ENCODE measurements at regions not wholly inside any gene's neighbourhood (a gene's known extent, or its start where the extent isn't known, plus 50 kb on each side); places are given as distances from the start of the nearest gene placed in this dataset.

DNA sequence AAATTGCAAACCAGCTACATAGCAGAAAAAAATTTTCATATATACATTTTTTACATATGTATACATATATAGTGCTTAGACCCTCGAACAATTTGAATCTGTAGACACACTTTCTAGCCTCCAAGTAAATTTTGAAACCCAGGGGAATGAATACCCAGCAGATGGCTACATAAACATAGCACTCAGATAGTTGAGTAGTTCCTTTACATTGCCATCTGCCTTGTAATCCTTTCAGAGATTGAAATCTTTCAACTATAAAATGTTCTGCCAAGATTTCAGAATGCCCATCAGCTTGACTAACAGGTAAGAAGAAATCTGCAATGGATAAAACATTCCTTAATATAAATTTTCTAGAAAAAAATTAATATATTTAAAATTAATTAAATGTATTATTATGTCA, 1333.5 kb upstream of the CADM2 start:
- no peak overlapping the region for H3K9ac ChIP-seq (ENCODE audit: low read depth, low read length)
- H3K36me3 ChIP-seq (ENCODE audit: control insufficient read depth, insufficient read depth, low read length): no peaks in the 10 kb centered on the region
- no peaks in the 10 kb centered on the region for H3K9me3 ChIP-seq (ENCODE audit: control insufficient read depth, insufficient read depth, low read length)
- H3K27ac ChIP-seq (ENCODE audit: low read depth, low read length): no peak overlapping the region
- no peaks in the 10 kb centered on the region for H3K4me1 ChIP-seq (ENCODE audit: control insufficient read depth, insufficient read depth, low read length)
- no peak overlapping the region for H3K4me3 ChIP-seq (ENCODE audit: low read depth, low read length)
- H3K27me3 ChIP-seq (ENCODE audit: control insufficient read depth, insufficient read depth, low read length): no peaks in the 10 kb centered on the region

DNA sequence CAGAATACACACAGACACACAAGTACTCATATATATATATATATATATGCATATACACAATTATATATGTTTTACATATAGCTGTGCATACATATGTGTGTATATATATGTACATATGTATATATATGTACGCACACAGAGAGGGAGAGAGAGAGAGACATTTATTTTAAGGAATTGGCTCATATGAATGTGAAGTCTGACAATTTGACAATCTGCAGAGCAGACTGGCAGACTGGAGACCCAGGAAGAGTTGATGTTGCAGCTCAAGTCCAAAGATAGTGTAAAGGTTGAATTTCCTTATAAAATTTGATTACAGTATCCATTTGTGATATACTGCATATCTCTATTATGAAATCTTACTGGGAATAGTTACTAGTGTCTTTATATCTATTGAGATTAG, 1330.3 kb upstream of the CADM2 start:
- Histone ChIP-seq H3K9me3 (ENCODE audit: control insufficient read depth, insufficient read depth, low read length) (no peaks in the 10 kb centered on the region), H3K36me3 (ENCODE audit: control insufficient read depth, insufficient read depth, low read length) (no peaks in the 10 kb centered on the region), H3K4me1 (ENCODE audit: control insufficient read depth, insufficient read depth, low read length) (no peaks in the 10 kb centered on the region), H3K27me3 (ENCODE audit: control insufficient read depth, insufficient read depth, low read length) (no peaks in the 10 kb centered on the region), H3K9ac (ENCODE audit: low read depth, low read length) (no peak overlapping the region), H3K27ac (ENCODE audit: low read depth, low read length) (no peak overlapping the region), H3K4me3 (ENCODE audit: low read depth, low read length) (no peak overlapping the region)

DNA sequence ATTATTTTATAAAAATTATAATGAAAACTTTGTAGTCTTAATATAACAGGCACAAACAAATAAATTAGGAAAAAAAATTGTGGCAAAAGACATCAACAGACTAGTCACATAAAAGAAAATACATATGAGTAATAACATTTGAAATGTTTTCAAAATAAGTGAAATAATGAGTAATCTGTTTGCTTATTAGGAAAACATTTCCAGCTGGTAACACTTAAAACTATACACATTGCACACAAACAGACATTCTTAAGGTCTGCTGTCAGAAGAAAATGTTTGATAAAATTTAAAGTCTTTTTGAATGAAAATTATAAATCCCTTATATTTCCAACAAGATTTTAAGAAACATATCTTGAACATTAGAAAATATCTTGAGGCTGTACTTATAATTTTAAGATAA, 1326.3 kb upstream of the CADM2 start:
- no peaks in the 10 kb centered on the region for H3K4me1 ChIP-seq (ENCODE audit: control insufficient read depth, insufficient read depth, low read length)

DNA sequence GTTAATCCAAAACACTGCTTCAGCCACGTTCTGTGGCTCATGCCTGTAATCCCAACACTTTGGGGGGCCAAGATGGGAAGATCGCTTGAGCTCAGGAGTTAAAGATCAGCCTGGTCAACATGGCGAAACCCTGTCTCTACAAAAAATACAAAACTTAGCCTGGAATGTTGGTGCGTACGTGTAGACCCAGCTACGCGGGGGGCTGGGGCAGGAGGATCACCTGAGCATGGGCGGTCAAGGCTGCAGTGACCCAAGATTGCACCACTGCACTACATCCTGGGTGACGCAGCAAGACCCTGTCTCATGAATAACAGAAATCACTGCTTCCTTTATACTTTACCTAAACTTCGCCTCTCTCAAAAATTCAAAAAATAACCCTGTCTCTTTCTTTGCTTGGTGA, 1325.0 kb upstream of the CADM2 start:
- Histone ChIP-seq H3K9ac (ENCODE audit: low read depth, low read length) (no peak overlapping the region), H3K36me3 (ENCODE audit: control insufficient read depth, insufficient read depth, low read length) (no peaks in the 10 kb centered on the region), H3K27ac (ENCODE audit: low read depth, low read length) (no peak overlapping the region), H3K27me3 (ENCODE audit: control insufficient read depth, insufficient read depth, low read length) (no peaks in the 10 kb centered on the region), H3K4me1 (ENCODE audit: control insufficient read depth, insufficient read depth, low read length) (no peaks in the 10 kb centered on the region), H3K4me3 (ENCODE audit: low read depth, low read length) (no peak overlapping the region), H3K9me3 (ENCODE audit: control insufficient read depth, insufficient read depth, low read length) (no peaks in the 10 kb centered on the region)

More for the DNA sequence above, 1326.3 kb upstream of the CADM2 start:
- Histone ChIP-seq H3K27ac (ENCODE audit: low read depth, low read length) (no peak overlapping the region), H3K9ac (ENCODE audit: low read depth, low read length) (no peak overlapping the region), H3K36me3 (ENCODE audit: control insufficient read depth, insufficient read depth, low read length) (no peaks in the 10 kb centered on the region), H3K4me3 (ENCODE audit: low read depth, low read length) (no peak overlapping the region), H3K9me3 (ENCODE audit: control insufficient read depth, insufficient read depth, low read length) (no peaks in the 10 kb centered on the region), H3K27me3 (ENCODE audit: control insufficient read depth, insufficient read depth, low read length) (no peaks in the 10 kb centered on the region)

DNA sequence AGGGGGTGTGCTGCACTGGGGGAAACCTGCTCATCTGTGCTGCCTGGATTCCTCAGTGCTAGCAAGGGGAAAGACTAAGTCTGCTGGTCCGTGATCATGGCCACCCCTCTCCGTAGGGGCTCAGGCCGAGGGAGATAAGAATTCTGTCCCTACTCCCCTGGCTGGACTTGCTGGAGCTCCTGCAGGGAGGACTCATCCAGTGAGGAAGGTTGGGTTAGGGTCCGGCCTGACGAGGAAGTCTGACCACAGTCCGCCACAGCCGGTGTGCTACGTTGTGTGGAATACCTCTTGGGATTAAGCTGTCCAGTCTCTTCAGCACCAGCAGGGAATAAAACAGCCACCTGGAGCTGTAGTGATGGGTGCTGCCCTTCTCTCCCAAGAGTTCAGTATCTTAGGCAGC, 1309.1 kb upstream of the CADM2 start:
- Histone ChIP-seq H3K4me3 (ENCODE audit: low read depth, low read length) (no peak overlapping the region), H3K36me3 (ENCODE audit: control insufficient read depth, insufficient read depth, low read length) (no peaks in the 10 kb centered on the region), H3K9ac (ENCODE audit: low read depth, low read length) (no peak overlapping the region), H3K4me1 (ENCODE audit: control insufficient read depth, insufficient read depth, low read length) (no peaks in the 10 kb centered on the region), H3K27ac (ENCODE audit: low read depth, low read length) (no peak overlapping the region), H3K27me3 (ENCODE audit: control insufficient read depth, insufficient read depth, low read length) (no peaks in the 10 kb centered on the region), H3K9me3 (ENCODE audit: control insufficient read depth, insufficient read depth, low read length) (no peaks in the 10 kb centered on the region; the same call in 1 of the 2 replicates)

DNA sequence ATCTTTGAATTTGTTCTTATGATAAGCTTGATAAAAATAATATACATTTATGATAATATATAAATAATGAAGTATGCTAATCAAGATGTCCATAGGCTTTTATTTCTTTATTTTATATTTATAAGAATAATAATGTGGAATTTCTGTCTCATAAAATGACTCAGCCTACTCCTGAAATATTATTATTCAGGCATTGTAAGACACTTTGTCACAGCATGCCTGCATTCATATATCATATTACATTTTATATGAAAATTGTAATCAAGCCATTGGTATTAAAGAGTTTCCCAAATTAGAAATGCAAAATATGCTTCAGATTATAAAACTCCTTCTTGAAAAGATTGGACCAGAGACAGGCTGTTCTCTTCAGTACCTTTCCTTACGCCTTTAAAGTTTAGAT, 1303.7 kb upstream of the CADM2 start:
- no peaks in the 10 kb centered on the region for H3K27me3 ChIP-seq (ENCODE audit: control insufficient read depth, insufficient read depth, low read length)
- H3K9me3 ChIP-seq (ENCODE audit: control insufficient read depth, insufficient read depth, low read length): no peaks in the 10 kb centered on the region
- no peak overlapping the region for H3K4me3 ChIP-seq (ENCODE audit: low read depth, low read length)
- no peaks in the 10 kb centered on the region for H3K36me3 ChIP-seq (ENCODE audit: control insufficient read depth, insufficient read depth, low read length)
- no peaks in the 10 kb centered on the region for H3K4me1 ChIP-seq (ENCODE audit: control insufficient read depth, insufficient read depth, low read length)
- H3K9ac ChIP-seq (ENCODE audit: low read depth, low read length): no peak overlapping the region
- no peak overlapping the region for H3K27ac ChIP-seq (ENCODE audit: low read depth, low read length)

DNA sequence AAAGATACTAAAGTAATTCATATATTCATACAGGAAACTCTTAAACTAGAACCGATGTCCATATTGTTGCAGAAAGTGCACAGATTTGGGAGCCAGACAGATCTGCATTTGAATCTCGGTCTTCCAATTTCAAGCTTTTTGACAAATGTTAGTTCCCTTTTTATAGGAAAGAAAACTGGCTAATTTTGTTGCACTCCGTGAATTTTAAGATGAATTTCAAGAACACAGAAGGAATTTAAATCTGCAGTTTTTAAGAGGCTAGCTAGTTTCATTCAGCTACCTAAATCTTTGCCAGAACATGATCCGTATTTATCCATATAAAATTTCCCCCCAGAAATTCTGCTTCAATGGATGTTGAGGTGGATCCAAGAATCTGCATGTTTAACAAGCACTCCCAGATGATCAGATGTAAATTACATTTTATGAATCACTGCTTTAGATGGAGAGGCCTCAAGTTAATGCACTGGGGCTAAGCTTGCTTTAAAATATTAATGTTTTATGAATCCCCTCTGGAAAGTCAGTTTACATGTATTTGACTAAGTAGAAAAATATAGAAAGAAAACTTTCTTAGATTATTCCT, 1296.3 kb upstream of the CADM2 start:
- Histone ChIP-seq H3K4me3 (ENCODE audit: low read depth, low read length) (no peak overlapping the region), H3K36me3 (ENCODE audit: control insufficient read depth, insufficient read depth, low read length) (no peaks in the 10 kb centered on the region), H3K27me3 (ENCODE audit: control insufficient read depth, insufficient read depth, low read length) (no peaks in the 10 kb centered on the region), H3K9ac (ENCODE audit: low read depth, low read length) (no peak overlapping the region), H3K27ac (ENCODE audit: low read depth, low read length) (no peak overlapping the region), H3K4me1 (ENCODE audit: control insufficient read depth, insufficient read depth, low read length) (no peaks in the 10 kb centered on the region), H3K9me3 (ENCODE audit: control insufficient read depth, insufficient read depth, low read length) (no peaks in the 10 kb centered on the region)

DNA sequence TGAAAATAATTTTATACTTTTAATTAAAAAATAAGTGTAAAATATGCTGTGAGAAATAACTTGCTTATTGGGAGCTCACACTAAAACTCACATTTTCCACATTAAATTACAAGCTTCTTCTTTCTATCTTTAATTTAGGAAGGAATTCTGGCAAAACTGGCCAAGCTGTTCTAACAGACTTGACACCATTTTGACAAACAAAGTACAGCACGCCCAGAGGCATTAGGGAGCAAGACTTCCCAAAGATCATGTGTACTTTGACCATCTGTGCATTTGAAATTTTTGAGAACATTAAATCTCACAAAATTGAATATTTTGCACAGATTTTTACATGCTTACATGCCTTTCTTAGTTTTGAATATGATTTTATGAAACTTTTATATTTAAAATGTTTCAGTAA, 1288.4 kb upstream of the CADM2 start:
- Histone ChIP-seq H3K9me3 (ENCODE audit: control insufficient read depth, insufficient read depth, low read length) (no peaks in the 10 kb centered on the region), H3K36me3 (ENCODE audit: control insufficient read depth, insufficient read depth, low read length) (no peaks in the 10 kb centered on the region), H3K4me1 (ENCODE audit: control insufficient read depth, insufficient read depth, low read length) (no peaks in the 10 kb centered on the region), H3K27ac (ENCODE audit: low read depth, low read length) (no peak overlapping the region), H3K4me3 (ENCODE audit: low read depth, low read length) (no peak overlapping the region), H3K27me3 (ENCODE audit: control insufficient read depth, insufficient read depth, low read length) (no peaks in the 10 kb centered on the region), H3K9ac (ENCODE audit: low read depth, low read length) (no peak overlapping the region)

DNA sequence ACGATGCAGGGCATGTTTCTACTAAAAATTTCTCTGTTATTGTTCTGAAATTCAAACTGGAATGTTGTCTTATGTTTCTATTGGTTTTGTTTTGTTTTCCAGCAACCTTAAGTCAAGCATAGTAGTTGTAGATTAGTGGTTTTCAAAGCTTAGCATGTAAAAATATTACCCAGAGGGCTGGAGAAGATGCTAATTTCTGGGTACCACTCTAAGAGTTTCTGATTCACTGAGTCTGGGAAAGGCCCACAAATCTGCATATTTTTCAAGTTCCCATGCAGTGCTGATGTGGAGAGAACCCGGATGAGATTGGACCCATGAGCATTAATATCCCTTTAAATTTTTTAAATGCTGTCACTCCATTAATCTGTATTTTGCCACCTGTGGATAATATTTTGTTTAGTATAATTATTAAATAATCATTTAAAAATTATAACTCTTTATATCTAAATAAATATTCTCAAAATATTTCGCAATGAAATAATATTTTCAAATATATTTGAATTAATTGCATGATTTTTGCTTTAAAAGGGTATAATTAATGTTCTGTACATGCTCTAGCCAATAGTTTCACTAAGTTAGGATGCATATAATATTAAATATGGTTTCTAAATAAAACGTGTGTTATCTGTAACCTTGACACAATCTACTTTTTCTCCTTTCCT, 1274.7 kb upstream of the CADM2 start:
- Histone ChIP-seq H3K36me3 (ENCODE audit: control insufficient read depth, insufficient read depth, low read length) (no peaks in the 10 kb centered on the region), H3K9me3 (ENCODE audit: control insufficient read depth, insufficient read depth, low read length) (no peaks in the 10 kb centered on the region), H3K4me3 (ENCODE audit: low read depth, low read length) (no peak overlapping the region), H3K27ac (ENCODE audit: low read depth, low read length) (no peak overlapping the region), H3K9ac (ENCODE audit: low read depth, low read length) (no peak overlapping the region), H3K27me3 (ENCODE audit: control insufficient read depth, insufficient read depth, low read length) (no peaks in the 10 kb centered on the region), H3K4me1 (ENCODE audit: control insufficient read depth, insufficient read depth, low read length) (no peaks in the 10 kb centered on the region)

DNA sequence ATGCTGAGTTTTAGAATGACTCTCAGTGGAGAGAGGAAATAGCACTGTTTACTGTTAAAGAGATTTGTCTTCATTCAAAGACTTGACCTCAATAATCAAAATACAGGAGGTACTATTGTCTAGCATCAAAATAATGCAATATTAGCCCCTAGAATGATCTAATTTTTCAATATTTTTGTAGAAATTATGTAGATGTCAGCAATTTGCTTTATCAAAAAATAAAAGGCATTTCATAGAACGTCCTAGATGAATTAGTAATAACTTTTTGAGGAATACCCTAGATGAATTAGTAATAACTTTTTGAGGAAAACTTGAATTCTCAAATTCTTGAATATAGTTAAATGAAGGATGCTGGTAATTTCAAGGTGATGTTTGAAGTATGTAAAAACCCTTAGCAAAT, 1252.1 kb upstream of the CADM2 start:
- Histone ChIP-seq H3K9ac (ENCODE audit: low read depth, low read length) (no peak overlapping the region), H3K9me3 (ENCODE audit: control insufficient read depth, insufficient read depth, low read length) (no peaks in the 10 kb centered on the region), H3K27me3 (ENCODE audit: control insufficient read depth, insufficient read depth, low read length) (no peaks in the 10 kb centered on the region), H3K4me1 (ENCODE audit: control insufficient read depth, insufficient read depth, low read length) (no peaks in the 10 kb centered on the region), H3K27ac (ENCODE audit: low read depth, low read length) (no peak overlapping the region), H3K4me3 (ENCODE audit: low read depth, low read length) (no peak overlapping the region), H3K36me3 (ENCODE audit: control insufficient read depth, insufficient read depth, low read length) (no peaks in the 10 kb centered on the region)

DNA sequence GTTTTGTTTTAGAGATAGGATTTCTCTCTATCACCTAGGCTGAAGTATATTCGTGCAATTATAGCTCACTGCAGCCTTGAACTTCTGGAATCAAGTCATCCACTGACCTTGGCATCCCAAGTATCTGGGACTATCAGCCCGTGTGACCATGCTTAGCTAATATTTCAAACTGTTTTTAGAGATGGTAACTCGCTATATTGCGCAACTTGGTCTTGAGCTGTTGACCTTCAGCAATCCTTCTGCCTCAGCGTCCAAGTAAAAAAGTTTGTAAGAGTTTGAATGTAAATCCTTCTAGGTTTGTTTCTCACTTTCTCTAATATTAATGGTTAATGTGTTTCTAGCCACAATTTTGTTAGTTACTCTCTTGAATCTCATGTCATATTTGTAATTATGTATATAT, 1243.5 kb upstream of the CADM2 start:
- Histone ChIP-seq H3K4me1 (ENCODE audit: control insufficient read depth, insufficient read depth, low read length) (no peaks in the 10 kb centered on the region), H3K9me3 (ENCODE audit: control insufficient read depth, insufficient read depth, low read length) (no peaks in the 10 kb centered on the region), H3K9ac (ENCODE audit: low read depth, low read length) (no peak overlapping the region)

More for the DNA sequence above, 1243.5 kb upstream of the CADM2 start:
- Histone ChIP-seq H3K27me3 (ENCODE audit: control insufficient read depth, insufficient read depth, low read length) (no peaks in the 10 kb centered on the region), H3K4me3 (ENCODE audit: low read depth, low read length) (no peak overlapping the region), H3K36me3 (ENCODE audit: control insufficient read depth, insufficient read depth, low read length) (no peaks in the 10 kb centered on the region), H3K27ac (ENCODE audit: low read depth, low read length) (no peak overlapping the region)
